Activated CD8-positive, alpha-beta memory T cell treated with anti-CD3 and anti-CD28 coated beads for 1 hour (primary cell): ENCODE measurements at regions not wholly inside any gene's neighbourhood (a gene's known extent, or its start where the extent isn't known, plus 50 kb on each side); places are given as distances from the start of the nearest gene placed in this dataset.

Experiments used
- DNase-seq, 2 donors: peaks; one replicate each; pipeline ENCODE4 v3.0.0-alpha.2; 2020; ENCODE audit warnings: low read depth in 1 of 2; ENCODE audit errors: extremely low read depth in 1 of 2

DNA sequence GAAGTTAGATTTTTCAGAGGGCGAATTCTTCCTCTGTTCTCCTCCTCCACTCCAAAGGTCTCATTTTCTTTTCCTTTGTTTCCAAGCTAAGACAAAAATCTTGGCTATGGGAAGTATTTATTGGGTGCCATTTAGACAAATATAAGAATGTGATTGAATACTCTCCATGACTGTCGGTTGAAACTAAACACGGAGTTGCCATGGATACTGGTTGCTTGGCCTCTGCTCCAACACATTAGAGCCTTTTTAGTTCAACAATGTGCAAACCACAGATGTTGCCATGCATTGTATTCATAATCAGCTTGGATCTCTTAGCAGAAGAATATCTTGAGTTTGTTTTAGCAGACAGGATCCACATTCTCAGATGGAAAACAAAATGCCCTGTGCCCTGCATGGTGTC lies 366.5 kb upstream of the LCORL start:
- no peak for DNase-seq

DNA sequence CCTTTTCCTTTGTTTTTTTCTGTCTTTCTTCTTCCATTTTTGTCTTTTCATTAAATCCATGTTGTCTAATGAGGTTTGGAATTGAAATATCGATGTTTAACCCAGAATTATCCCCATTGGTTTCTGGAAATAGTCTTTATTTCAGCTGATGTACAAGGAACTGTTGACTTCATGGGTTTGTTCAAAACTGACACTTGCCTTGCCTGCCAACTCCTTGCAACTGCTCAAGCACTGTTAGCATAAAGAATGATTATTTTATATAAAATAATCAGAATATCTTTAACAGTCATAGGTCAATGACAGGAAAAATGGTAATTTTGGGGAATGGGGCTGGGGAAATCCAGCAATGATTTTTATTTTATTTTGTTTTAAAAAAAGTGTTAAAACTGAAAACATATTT lies 359.6 kb upstream of the LCORL start:
- DNase-seq, result no peak

DNA sequence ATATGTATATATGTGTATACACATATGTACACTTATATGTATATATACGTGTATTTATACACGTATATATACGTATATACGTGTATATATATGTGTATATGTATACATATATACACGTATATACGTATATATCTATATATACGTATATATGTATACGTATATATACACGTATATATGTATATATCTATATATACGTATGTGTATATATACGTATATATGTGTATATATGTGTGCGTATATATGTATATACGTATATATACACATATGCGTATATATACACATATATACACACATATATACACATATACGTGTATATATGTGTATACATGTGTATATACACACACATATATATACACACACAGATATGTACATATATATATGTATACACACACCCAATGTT lies 348.0 kb upstream of the LCORL start:
- no peak for DNase-seq

DNA sequence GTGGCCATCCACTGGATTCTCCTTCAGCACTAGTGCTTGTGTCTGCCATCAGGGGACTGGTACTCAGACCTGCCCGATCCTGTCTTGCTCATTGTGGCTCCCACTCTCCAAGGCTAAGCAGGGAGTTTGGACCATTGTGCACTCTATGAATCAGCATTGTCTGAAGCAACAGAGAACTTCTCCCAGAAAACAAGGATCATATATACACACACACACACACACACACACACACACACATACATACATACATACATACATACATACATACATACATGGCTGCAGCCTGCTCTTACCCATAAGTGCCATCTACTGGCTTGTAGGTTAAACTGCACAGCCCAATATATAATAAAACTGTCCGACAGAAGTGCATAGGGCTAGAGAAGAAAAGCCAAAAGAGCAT lies 345.3 kb upstream of the LCORL start:
- no peak for DNase-seq

DNA sequence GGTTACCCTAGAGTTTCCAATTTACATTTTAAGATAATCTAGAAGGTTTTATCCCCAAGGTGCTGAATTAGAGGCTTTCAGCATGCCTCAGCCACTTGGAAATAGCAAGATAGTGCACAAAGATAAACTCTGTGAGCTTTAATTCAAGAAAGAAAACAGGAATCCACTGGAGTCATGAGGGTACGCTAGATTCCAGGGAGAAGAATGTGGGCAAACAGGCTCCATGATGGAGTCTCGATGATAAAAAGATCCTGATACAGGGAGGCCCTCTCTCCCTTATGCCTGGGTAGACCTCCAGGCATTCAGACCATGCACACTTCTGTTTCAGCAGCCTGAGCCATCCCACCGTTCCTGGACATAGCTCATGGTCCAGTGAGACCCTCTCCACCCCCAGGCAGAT lies 344.6 kb upstream of the LCORL start:
- DNase-seq, result no peak

DNA sequence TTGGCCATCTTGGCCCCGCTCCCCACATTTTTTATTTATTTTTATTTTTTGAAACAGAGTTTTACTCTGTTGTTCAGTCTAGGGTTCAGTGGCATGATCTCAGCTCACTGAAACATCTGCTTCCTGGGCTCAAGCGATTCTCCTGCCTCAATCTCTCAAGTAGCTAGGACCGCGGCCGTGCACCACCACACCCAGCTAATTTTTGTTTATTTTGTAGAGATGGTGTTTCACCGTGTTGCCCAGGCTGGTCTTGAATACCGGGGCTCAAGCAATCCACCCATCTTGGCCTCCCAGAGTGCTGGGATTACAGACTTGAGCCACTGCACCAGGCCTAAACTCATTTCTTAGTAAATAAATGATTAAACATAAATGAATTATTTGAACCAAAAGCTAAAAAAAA lies 322.0 kb upstream of the LCORL start:
- no peak for DNase-seq

DNA sequence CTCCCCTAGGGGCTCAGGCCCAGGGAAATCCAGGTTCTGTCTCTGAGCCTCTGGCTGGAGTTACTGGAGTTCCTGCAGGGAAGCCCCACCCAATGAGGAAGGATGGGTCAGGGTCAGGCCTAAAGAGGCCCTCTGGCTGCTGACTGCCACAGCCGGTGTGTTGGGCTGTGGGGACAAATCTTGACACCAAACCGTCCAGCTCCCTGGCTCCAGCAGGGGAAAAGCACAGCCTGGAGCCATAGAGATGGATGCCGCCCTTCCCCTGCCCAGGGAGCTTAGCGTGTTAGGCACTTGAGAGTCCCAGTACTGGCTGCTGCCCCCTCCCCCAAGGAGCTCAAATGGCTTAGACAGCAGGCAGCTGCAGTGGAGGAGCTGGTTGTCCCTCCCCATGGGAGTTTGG lies 321.3 kb upstream of the LCORL start:
- DNase-seq, result no peak

DNA sequence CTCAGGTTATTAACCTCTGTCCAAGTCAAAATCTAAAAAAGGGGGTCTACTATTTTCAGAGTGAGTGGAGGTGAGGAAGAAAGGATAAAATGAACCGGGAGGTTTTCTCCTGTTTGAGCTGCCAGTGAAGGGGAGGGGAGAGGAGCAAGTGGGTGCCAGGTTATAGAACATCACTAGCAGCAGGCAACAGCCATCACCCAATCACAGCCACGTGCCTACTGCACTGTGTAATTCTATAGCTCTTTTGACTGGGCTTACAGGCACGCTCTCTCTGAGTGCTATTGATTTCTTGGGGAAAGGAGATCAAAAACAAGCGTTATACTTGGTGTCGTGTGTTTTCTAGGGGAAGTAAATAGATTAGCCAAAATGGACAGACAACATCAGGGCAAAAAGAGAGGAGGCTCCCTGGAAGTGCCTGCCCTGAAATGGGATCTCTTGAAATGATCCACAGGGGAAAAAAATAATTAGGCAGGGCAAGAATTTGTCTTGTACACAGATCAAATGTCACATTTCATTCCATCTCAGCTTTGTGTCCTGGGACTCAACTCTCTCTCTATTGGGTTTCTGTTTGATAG lies 300.5 kb upstream of the LCORL start:
- DNase-seq, result no peak

DNA sequence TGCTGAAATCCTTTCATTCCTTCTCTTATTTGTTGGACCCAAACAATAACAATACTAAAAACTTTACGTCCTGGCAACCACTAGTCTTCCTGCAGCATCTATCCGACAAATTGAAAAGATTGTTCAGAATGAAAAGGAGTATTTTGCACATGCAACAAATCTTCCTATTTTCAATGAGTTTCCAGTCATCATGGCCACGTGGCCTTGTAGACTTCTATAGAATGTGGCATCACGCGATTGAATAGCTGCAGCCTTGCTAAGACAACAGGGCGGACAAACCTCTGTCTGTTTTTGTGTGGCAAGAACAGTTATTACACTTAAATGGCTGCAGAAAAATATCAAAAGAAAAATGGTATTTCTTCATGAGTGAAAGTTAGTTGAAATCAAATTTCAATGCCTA lies 297.9 kb upstream of the LCORL start:
- no peak for DNase-seq

DNA sequence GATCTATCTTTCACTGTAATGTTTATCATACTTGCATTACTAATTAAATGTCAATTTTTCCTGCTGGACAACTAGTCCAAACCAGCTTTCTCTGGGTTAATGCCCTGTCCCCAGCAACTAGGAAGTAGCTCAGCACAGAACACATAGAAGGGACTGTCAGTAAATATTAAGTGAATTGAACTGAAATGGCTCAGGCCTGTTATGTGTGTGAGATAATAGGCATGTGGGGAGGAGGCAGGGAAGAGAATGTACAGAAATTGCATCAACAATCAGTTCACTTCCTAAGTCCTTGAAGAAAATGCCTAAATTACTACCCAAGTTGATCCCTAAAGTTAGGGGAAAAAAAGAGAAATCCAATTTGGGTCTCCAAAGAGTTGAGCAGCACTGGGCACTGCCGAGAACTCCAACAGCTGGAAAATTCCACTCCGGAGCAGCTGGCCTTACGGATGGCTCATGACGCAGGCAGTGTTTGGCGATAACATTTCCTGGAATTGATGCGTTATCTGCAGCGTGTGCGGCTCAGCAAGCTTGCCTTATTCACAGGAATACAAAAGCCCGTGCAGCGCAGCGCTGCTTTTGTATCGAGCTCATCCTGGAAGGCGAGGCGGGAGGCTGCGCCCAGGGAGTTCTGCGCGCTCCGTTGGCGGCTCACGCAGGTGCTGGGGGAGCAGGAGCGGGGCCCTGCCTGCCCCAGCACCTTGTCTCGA lies 297.3 kb upstream of the LCORL start:
- no peak for DNase-seq

DNA sequence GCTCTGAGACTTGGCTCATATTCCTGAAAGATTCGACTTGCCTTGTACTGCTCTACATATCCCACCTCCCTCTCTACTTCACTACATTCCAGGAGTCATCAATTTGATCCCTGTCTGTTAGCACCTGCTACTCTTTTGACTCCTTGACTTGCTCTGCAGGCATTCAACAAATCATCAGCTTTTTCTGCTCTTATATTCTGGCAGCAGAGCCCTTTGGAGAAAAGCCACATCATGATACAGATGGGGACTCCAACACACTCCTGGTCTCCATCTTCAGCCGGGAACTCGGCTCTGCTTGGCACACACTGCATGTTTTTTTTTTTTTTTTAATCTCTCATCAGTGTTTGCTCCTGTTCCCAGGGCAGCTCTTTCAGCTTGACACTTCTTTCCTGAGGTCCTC lies 293.2 kb upstream of the LCORL start:
- DNase-seq, result no peak

DNA sequence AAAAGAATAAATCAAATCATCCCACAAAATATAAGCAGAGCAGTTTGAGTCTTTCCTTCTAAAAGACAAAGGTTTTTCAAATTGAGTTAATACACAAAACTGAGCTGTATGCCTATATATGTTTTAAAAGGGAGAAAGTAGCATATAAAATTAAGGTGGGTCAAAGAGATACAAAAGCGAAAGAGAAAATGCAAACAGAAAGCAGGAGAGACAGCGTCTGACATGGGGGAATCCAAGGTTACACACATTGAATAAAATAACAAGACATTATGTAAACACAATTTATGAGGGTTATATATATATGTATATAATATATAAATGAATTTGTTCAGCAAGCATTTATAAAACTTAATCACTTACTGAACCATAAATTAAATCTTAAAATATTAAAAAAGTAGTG lies 276.1 kb upstream of the LCORL start:
- no peak for DNase-seq

DNA sequence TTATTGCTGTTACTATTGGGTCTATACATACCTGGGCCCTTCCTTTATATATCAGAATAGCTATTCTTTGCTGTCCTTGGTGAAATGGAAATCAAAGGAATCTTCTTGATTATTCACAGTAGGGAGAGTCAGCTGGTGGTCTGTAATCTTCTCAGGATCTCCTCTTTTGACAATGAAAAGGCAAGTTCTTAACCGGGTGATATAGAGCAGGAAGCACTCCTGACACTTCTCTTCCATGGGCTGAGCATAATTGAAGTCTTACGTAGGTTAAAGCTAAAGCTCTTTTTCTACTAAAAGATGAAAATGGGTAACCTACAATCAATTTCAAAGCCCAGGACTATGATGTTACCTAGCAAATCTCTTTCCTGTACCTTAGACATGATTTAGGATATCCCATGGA lies 274.9 kb upstream of the LCORL start:
- no peak for DNase-seq

DNA sequence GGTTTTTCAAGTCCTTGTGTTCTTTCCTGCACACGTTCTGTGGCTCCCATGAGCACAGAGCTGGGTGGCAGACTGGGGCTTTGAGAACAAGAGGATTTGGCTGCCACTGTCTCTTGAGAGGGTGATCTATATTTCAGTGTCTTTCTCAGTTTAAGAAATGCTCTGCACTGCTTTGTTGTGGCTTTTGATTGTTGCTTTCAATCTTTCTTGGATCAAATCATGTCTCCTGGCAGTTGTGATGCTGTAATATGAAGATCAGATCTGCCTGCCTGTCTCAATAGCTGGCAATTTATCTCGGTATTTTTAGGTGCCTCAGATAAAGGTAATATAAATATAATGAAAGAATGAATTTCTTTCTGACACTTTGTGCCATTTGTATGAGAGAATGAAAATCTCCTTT lies 273.3 kb upstream of the LCORL start:
- no peak for DNase-seq

DNA sequence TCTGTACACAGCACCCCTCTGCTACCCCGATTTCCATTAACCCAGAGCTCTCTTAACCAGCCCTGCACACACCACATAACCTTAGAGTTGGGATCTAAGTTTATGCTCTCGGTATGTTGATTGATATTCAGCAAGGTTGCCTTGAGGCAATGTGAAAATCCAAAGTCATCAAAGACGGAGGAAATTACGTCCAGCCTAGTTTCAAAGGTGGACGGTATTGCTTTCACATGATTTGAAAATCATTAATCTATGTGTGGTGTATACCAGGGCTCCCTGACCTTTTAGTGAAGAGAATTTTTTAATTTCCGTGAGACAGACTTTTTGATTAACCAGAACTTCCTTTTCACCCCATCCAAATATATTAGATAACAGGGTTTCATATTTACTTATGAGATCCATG lies 272.5 kb upstream of the LCORL start:
- DNase-seq, result no peak

DNA sequence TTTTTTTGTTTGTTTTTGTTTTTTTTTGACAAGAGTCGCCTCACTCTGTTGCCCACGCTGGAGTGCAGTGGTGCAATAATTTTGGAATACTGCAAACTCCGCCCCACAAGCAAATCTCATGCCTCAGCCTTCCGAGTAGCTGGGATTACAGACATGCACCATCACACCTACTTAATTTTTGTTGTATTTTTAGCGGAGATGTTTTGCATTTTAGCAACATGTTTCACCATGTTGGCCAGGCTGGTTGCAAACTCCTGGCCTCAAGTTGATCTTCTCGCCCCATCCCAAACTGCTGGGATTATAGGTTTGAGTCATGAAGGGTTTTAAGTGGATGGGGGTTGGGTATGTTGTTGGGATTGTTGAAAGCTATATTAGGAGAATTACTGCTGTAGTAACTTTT lies 270.9 kb upstream of the LCORL start:
- DNase-seq, result no peak

DNA sequence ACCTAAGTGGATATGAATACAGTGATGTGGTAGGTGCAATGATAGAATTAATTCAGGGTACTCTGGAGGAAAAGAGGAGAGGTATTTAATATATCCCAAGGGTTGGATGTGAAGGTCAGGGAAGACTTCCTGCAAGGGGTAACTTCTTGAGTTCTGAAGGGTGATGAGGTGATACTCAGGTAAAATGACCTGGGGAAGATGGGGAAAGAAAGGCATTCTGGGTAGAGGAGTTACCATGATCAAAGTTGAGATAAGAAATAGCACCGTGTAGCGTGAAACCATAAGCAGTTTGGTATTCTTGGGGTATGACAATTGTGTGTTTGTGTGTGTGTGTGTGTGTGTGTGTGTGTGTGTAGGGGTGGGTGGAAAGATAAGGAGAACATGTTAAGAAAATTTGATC lies 270.4 kb upstream of the LCORL start:
- DNase-seq, result no peak

DNA sequence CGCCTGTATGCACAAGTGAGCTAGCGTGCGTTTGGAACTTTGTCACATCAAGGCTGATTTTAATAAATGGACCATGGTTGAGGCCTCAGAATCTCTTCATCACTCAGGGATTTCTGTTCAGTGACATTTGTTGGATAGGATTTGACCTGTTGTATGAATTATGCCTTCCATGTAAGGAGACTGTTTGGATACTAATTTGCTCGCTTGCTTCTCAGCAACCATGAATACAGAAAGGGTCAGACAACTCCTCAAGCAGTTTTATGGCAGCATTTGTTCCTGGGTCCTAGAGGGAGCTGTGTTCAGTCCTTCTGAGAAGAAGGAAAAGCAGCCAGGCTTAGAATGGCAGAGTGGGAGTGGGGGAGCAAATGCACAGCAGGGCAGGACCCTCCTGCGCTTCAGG lies 269.7 kb upstream of the LCORL start:
- no peak for DNase-seq

DNA sequence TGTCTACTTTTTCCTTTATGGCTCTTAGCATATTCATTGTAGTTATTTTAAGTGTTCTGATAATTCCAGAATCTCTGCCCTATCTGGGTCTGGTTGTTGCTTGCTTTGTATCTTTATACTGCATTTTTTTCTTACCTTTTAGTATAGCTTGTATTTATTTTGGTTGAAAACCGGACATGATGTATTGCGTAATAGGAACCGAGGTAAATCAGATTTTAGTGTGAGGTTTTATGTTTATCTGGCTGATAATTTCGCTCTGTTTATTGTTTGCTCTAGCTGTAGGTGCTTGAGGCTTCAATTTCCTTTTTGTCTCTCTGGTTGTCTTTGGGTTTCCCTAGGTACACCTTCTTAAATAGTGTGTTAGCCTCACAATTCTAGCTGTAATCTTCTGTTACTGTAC lies 263.8 kb upstream of the LCORL start:
- DNase-seq, result no peak

DNA sequence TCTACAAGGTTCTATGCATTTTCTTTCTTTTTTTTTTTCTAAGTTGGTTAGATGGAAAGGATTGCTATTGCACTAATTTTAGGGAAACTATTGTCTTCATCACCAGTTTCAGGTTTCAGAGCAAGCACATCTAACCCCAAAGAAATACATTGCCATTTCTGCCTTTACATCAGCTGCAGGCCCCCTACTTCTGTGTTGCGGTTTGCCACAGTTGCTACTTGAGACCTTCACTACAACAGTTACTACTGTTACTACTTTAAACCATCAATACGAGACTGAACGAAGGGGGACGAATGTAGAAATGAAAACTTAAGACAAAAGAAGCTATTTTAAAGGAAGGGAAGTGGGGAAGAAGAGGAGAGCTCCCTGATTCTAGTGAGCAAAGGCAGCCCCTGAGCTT lies 256.7 kb upstream of the LCORL start:
- DNase-seq, result no peak

DNA sequence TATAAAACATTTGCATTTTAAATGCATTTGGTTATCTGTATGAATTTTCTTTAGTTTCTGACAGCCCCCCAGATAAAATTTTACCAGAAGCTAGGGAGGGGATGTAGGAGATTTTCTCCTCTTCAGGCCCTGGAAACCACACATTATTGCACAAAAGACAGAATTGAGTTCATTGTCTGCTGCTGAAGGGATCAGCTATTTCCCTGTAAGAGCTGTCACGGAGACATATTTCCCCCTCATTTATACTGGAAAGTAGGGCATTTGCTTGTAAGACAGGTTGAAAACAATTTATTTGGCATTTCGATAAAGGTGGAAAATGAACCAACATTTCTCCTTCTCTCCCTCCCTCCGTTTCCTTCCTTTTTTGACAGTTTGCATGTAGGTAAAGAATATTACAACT lies 241.3 kb upstream of the LCORL start:
- DNase-seq, result no peak

DNA sequence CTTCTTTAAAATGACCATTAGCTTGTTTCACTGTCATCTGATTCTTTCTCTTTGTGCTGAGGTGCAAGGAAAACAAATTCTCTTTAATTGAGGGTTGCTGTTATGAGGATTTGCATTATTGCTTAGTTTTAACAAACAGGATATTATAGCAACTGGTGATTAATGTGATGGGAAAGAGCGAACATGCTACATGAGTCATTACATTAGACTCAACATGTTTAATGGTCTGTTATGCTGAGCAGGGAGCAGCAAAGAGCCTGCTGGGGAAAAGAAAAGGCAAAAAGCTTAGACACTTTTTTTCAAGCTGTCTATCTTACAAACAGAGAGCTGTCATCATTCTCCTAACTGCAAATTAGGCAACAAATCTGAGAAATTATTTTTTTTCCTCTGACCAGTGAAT lies 230.5 kb upstream of the LCORL start:
- no peak for DNase-seq

DNA sequence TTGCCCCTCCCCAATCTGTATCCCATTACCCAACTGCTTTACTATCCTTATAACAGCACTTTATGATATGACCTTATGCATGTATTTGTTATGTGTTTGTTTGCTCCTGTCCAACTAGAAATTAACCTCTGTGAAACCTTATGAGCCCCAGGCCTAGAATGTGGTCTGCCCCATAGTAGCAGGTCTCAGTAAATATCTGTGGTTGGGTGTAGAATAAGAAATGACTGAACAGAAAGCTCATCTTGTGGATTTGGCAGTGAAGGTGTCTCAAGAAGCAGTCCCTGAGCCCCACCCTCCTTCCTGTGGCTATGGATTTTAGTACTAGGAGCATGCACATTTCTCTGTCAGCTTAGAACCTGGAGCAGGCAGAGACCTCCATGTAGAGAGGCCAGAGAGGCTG lies 229.0 kb upstream of the LCORL start:
- DNase-seq, result no peak
